ENCODE measurements at regions not wholly inside any gene's neighbourhood (a gene's known extent, or its start where the extent isn't known, plus 50 kb on each side); places are given as distances from the start of the nearest gene placed in this dataset.

DNA sequence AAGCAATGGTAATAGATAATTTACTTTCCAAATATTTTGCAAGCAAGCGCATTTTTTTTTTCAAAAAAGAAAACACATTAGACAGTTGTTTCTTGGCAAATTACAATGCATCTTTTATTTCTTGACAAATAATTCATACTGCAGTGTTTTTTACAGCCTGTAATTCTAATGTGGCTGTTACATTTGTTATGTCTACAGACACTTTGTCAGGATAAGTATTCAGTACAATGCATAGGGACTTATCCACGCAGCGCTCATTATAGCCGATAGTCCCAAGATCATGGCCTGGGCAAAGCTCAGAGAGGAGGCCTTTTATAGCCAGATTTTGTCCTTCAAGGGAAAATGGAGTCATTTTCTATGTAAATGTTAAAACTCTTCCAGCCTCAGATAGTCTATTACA is 123.0 kb upstream of the FANCL start:
- DNase-seq (ENCODE audit: low read depth): no peak
- no peaks in the 10 kb centered on the region for H3K27me3 ChIP-seq (ENCODE audit: control insufficient read depth, insufficient read depth, low read length)
- no peaks in the 10 kb centered on the region for H3K36me3 ChIP-seq (ENCODE audit: control insufficient read depth, insufficient read depth, low read length)
- no peak overlapping the region for H3K4me3 ChIP-seq (ENCODE audit: low read depth, low read length)
- TF ChIP-seq, protein P1, sequence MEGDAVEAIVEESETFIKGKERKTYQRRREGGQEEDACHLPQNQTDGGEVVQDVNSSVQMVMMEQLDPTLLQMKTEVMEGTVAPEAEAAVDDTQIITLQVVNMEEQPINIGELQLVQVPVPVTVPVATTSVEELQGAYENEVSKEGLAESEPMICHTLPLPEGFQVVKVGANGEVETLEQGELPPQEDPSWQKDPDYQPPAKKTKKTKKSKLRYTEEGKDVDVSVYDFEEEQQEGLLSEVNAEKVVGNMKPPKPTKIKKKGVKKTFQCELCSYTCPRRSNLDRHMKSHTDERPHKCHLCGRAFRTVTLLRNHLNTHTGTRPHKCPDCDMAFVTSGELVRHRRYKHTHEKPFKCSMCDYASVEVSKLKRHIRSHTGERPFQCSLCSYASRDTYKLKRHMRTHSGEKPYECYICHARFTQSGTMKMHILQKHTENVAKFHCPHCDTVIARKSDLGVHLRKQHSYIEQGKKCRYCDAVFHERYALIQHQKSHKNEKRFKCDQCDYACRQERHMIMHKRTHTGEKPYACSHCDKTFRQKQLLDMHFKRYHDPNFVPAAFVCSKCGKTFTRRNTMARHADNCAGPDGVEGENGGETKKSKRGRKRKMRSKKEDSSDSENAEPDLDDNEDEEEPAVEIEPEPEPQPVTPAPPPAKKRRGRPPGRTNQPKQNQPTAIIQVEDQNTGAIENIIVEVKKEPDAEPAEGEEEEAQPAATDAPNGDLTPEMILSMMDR (IDR thresholded peaks at IDR 0.05; ENCODE audit: insufficient read depth, low read length, poor library complexity, severe bottlenecking): no peak

- Histone ChIP-seq H3K36me3 (ENCODE audit: control insufficient read depth, insufficient read depth, low read length) (no peaks in the 10 kb centered on the region), H3K27me3 (ENCODE audit: control insufficient read depth, insufficient read depth, low read length) (no peaks in the 10 kb centered on the region), H3K4me3 (ENCODE audit: low read depth, low read length) (no peak overlapping the region)
- no peak for DNase-seq (ENCODE audit: low read depth)
- TF ChIP-seq, protein P1 (IDR thresholded peaks at IDR 0.05; ENCODE audit: insufficient read depth, low read length, poor library complexity, severe bottlenecking): no peak
These were observed 116.9 kb upstream of the FANCL start for GRCh38 chr2:58358026-58358425.

GRCh38 chr2:58357521-58357920 is 116.4 kb upstream of the FANCL start:
- TF ChIP-seq, protein P1 (IDR thresholded peaks at IDR 0.05; ENCODE audit: insufficient read depth, low read length, poor library complexity, severe bottlenecking): no peak
- DNase-seq (ENCODE audit: low read depth): no peak
- H3K27me3 ChIP-seq (ENCODE audit: control insufficient read depth, insufficient read depth, low read length): no peaks in the 10 kb centered on the region
- no peak overlapping the region for H3K4me3 ChIP-seq (ENCODE audit: low read depth, low read length)
- no peaks in the 10 kb centered on the region for H3K36me3 ChIP-seq (ENCODE audit: control insufficient read depth, insufficient read depth, low read length)

DNA sequence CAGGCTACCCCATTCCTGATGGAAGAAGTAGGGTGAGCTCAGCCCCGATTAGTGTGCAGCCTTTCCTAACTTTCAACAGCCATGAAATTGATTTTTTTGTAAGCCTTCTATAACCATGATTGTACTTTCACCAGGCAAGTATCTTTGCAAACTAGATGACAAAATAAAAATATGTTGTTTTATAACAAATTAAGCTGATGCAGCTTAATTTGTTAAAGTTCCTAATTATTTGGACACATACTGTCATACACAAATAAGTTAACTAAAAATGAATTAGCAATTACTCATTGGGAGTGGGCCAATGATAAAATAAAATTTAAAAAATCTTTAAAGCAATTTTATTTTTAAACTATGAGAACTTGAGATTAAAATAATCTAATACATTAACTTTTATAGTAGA is 113.1 kb upstream of the FANCL start:
- DNase-seq (ENCODE audit: low read depth): no peak
- H3K27me3 ChIP-seq (ENCODE audit: control insufficient read depth, insufficient read depth, low read length): no peaks in the 10 kb centered on the region
- TF ChIP-seq, protein P1 (IDR thresholded peaks at IDR 0.05; ENCODE audit: insufficient read depth, low read length, poor library complexity, severe bottlenecking): no peak
- no peak overlapping the region for H3K4me3 ChIP-seq (ENCODE audit: low read depth, low read length)
- no peaks in the 10 kb centered on the region for H3K36me3 ChIP-seq (ENCODE audit: control insufficient read depth, insufficient read depth, low read length)

- H3K27me3 ChIP-seq (ENCODE audit: control insufficient read depth, insufficient read depth, low read length): no peaks in the 10 kb centered on the region
- no peaks in the 10 kb centered on the region for H3K36me3 ChIP-seq (ENCODE audit: control insufficient read depth, insufficient read depth, low read length)
- TF ChIP-seq, protein P1 (IDR thresholded peaks at IDR 0.05; ENCODE audit: insufficient read depth, low read length, poor library complexity, severe bottlenecking): no peak
- no peak overlapping the region for H3K4me3 ChIP-seq (ENCODE audit: low read depth, low read length)
- DNase-seq (ENCODE audit: low read depth): no peak
These were observed 109.4 kb upstream of the FANCL start for GRCh38 chr2:58350484-58350883.

GRCh38 chr2:58347810-58348209 is 106.7 kb upstream of the FANCL start:
- Histone ChIP-seq H3K36me3 (ENCODE audit: control insufficient read depth, insufficient read depth, low read length) (no peaks in the 10 kb centered on the region), H3K27me3 (ENCODE audit: control insufficient read depth, insufficient read depth, low read length) (no peaks in the 10 kb centered on the region), H3K4me3 (ENCODE audit: low read depth, low read length) (no peak overlapping the region)
- TF ChIP-seq, protein P1 (IDR thresholded peaks at IDR 0.05; ENCODE audit: insufficient read depth, low read length, poor library complexity, severe bottlenecking): no peak
- DNase-seq (ENCODE audit: low read depth): no peak

Measured in kidney epithelial cell (primary cell).